IPS DF 6.9 (cell line): ENCODE measurements at regions not wholly inside any gene's neighbourhood (a gene's known extent, or its start where the extent isn't known, plus 50 kb on each side); places are given as distances from the start of the nearest gene placed in this dataset.

ENCODE experiments used
- DNase-seq: peaks from one replicate; pipeline ENCODE4 v3.0.0-alpha.2; 2013; ENCODE audit warnings: low read depth, low spot score
- H3K27ac ChIP-seq: one replicate; pipeline ENCODE4 v1.5.1; 2013; ENCODE audit warnings: low read length, control low read depth
- H3K27me3 ChIP-seq: 2 replicates; pipeline ENCODE4 v1.6.1; 2013; ENCODE audit warnings: mild to moderate bottlenecking, low read length; ENCODE audit not compliant: control insufficient read depth, insufficient read depth
- H3K36me3 ChIP-seq: 2 replicates; pipeline ENCODE4 v1.6.1; 2013; ENCODE audit warnings: low read length; ENCODE audit not compliant: control insufficient read depth, insufficient read depth
- H3K4me1 ChIP-seq: 2 replicates; pipeline ENCODE4 v1.6.1; 2013; ENCODE audit warnings: low read length; ENCODE audit not compliant: control insufficient read depth, insufficient read depth
- H3K4me3 ChIP-seq: 2 replicates; pipeline ENCODE4 v1.5.1; 2013; ENCODE audit warnings: mild to moderate bottlenecking, low read length
- H3K9me3 ChIP-seq: 2 replicates; pipeline ENCODE4 v1.6.1; 2013; ENCODE audit warnings: low read length, inconsistent platforms; ENCODE audit not compliant: control insufficient read depth, insufficient read depth
- WGBS: extraction: QIAGEN DNeasy Blood & Tissue Kit; methylation state at CpG from one replicate; pipeline ENCODE4 v1.1.7; 2013; ENCODE audit warnings: mixed read lengths, missing lambda C conversion rate; ENCODE audit not compliant: insufficient read length, insufficient coverage; 5-methylcytosine and 5-hydroxymethylcytosine counted together

GRCh38 chr4:4749137-4749536 lies 110.3 kb upstream of the MSX1 start:
- WGBS, result no CpG with 5 or more reads among the region's 5 CpGs
- no peak overlapping the region for H3K4me3 ChIP-seq
- DNase-seq, result no peak
- H3K27me3 ChIP-seq, result no peaks in the 10 kb centered on the region
- H3K27ac ChIP-seq, result no peak overlapping the region
- H3K4me1 ChIP-seq, result no peaks in the 10 kb centered on the region
- H3K36me3 ChIP-seq, result no peaks in the 10 kb centered on the region
- H3K9me3 ChIP-seq, result no peaks in the 10 kb centered on the region; the same call in 1 of the 2 replicates

- H3K36me3 ChIP-seq, result no peaks in the 10 kb centered on the region
- no peak for DNase-seq
- no CpG with 5 or more reads among the region's 1 CpG for WGBS
- no peaks in the 10 kb centered on the region for H3K4me1 ChIP-seq
- H3K27ac ChIP-seq, result no peak overlapping the region
- no peaks in the 10 kb centered on the region; the same call in 1 of the 2 replicates for H3K9me3 ChIP-seq
- H3K27me3 ChIP-seq, result no peaks in the 10 kb centered on the region
- no peak overlapping the region for H3K4me3 ChIP-seq
Measured at GRCh38 chr4:4746444-4746843, 113.0 kb upstream of the MSX1 start.

- no peaks in the 10 kb centered on the region for H3K4me1 ChIP-seq
- H3K4me3 ChIP-seq, result no peak overlapping the region
- H3K9me3 ChIP-seq, result no peaks in the 10 kb centered on the region
- no peak for DNase-seq
- no peaks in the 10 kb centered on the region for H3K36me3 ChIP-seq
- H3K27me3 ChIP-seq, result no peaks in the 10 kb centered on the region
- H3K27ac ChIP-seq, result no peak overlapping the region
Measured at GRCh38 chr4:4740071-4740470, 119.4 kb upstream of the MSX1 start.

- no CpG with 5 or more reads among the region's 6 CpGs for WGBS
- H3K36me3 ChIP-seq, result no peaks in the 10 kb centered on the region
- no peaks in the 10 kb centered on the region for H3K9me3 ChIP-seq
- no peak overlapping the region for H3K27ac ChIP-seq
- DNase-seq, result no peak
- no peaks in the 10 kb centered on the region for H3K27me3 ChIP-seq
- H3K4me1 ChIP-seq, result no peaks in the 10 kb centered on the region
- no peak overlapping the region for H3K4me3 ChIP-seq
Measured at GRCh38 chr4:4735870-4736269, 123.6 kb upstream of the MSX1 start.

- no peak overlapping the region for H3K4me3 ChIP-seq
- H3K27me3 ChIP-seq, result no peaks in the 10 kb centered on the region
- no peak overlapping the region for H3K27ac ChIP-seq
- no peak for DNase-seq
- no peaks in the 10 kb centered on the region for H3K4me1 ChIP-seq
- no peaks in the 10 kb centered on the region for H3K36me3 ChIP-seq
- WGBS, result no CpG with 5 or more reads among the region's 9 CpGs
- H3K9me3 ChIP-seq, result no peaks in the 10 kb centered on the region
Measured at GRCh38 chr4:4735136-4735750, 124.2 kb upstream of the MSX1 start.

- Histone ChIP-seq H3K27me3 (no peaks in the 10 kb centered on the region), H3K27ac (no peak overlapping the region), H3K9me3 (no peaks in the 10 kb centered on the region), H3K36me3 (no peaks in the 10 kb centered on the region), H3K4me3 (no peak overlapping the region), H3K4me1 (no peaks in the 10 kb centered on the region)
- no peak for DNase-seq
- WGBS, result no CpG with 5 or more reads among the region's 5 CpGs
Measured at GRCh38 chr4:4734425-4734824, 125.0 kb upstream of the MSX1 start.

GRCh38 chr4:4733663-4734062 lies 125.8 kb upstream of the MSX1 start:
- no peak for DNase-seq
- Histone ChIP-seq H3K27me3 (no peaks in the 10 kb centered on the region), H3K4me3 (no peak overlapping the region), H3K9me3 (no peaks in the 10 kb centered on the region), H3K27ac (no peak overlapping the region), H3K4me1 (no peaks in the 10 kb centered on the region), H3K36me3 (no peaks in the 10 kb centered on the region)
- no CpG with 5 or more reads among the region's 3 CpGs for WGBS

GRCh38 chr4:4730249-4730648 lies 129.2 kb upstream of the MSX1 start:
- no peak for DNase-seq
- no peaks in the 10 kb centered on the region for H3K9me3 ChIP-seq
- no peaks in the 10 kb centered on the region for H3K27me3 ChIP-seq
- no peak overlapping the region for H3K27ac ChIP-seq
- H3K4me1 ChIP-seq, result no peaks in the 10 kb centered on the region
- H3K4me3 ChIP-seq, result no peak overlapping the region
- H3K36me3 ChIP-seq, result no peaks in the 10 kb centered on the region
- no CpG with 5 or more reads among the region's 11 CpGs for WGBS

GRCh38 chr4:4729206-4729605 lies 130.3 kb upstream of the MSX1 start:
- WGBS, result no CpG with 5 or more reads among the region's 7 CpGs
- no peak overlapping the region for H3K27ac ChIP-seq

GRCh38 chr4:4727536-4727935 lies 131.9 kb upstream of the MSX1 start:
- WGBS, result no CpG with 5 or more reads among the region's 1 CpG
- no peaks in the 10 kb centered on the region for H3K4me1 ChIP-seq
- no peaks in the 10 kb centered on the region for H3K9me3 ChIP-seq
- DNase-seq, result no peak
- H3K4me3 ChIP-seq, result no peak overlapping the region
- no peaks in the 10 kb centered on the region for H3K27me3 ChIP-seq
- H3K27ac ChIP-seq, result no peak overlapping the region
- H3K36me3 ChIP-seq, result no peaks in the 10 kb centered on the region

More at GRCh38 chr4:4729206-4729605, 130.3 kb upstream of the MSX1 start:
- Histone ChIP-seq H3K4me3 (no peak overlapping the region), H3K27me3 (no peaks in the 10 kb centered on the region), H3K4me1 (no peaks in the 10 kb centered on the region), H3K36me3 (no peaks in the 10 kb centered on the region), H3K9me3 (no peaks in the 10 kb centered on the region)
- no peak for DNase-seq

- H3K4me1 ChIP-seq, result no peaks in the 10 kb centered on the region
- no peak for DNase-seq
- no peak overlapping the region for H3K27ac ChIP-seq
- WGBS, result no CpG with 5 or more reads among the region's 2 CpGs
- H3K4me3 ChIP-seq, result no peak overlapping the region
- no peaks in the 10 kb centered on the region for H3K9me3 ChIP-seq
- no peaks in the 10 kb centered on the region for H3K27me3 ChIP-seq
- H3K36me3 ChIP-seq, result no peaks in the 10 kb centered on the region
Measured at GRCh38 chr4:4726051-4726450, 133.4 kb upstream of the MSX1 start.
